Body of pancreas (tissue), 4 donors: ENCODE measurements at regions not wholly inside any gene's neighbourhood (a gene's known extent, or its start where the extent isn't known, plus 50 kb on each side); places are given as distances from the start of the nearest gene placed in this dataset.

ENCODE experiments used
- CTCF ChIP-seq, 7 experiments: fragments of 450-650 bp in 4 of 7; fragments of 200-600 bp in 3 of 7; sonication (generic) in 3 of 7; IDR thresholded peaks; one replicate each; pipeline ENCODE4 v1.5.1; 2016 to 2019; ENCODE audit warnings: antibody characterized with exemption in 7 of 7
- POLR2A ChIP-seq, 3 donors: fragments of 450-650 bp; IDR thresholded peaks; one replicate each; pipeline ENCODE4 v1.6.1; 2016; ENCODE audit warnings: antibody characterized with exemption in 3 of 3, mild to moderate bottlenecking in 2 of 3

DNA sequence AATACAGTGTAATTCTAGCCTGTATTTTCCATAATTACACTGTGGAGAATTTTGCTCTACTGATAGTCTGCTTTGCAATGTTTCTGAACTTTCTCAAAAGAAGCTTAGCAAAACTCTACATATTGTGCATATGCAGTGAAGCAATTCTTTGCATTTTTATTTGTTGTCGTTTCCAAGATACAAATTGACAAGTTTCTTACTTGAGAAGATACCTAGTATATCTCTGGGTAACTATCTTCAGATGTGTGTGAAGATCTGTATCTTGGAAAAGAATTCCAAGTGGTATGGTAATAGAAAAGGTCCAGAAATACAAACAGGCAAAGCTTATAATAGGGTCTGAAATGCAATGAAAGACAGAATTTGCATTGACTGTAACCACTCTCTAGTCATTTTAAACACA, 1119.8 kb upstream of the INTU start:
- TF ChIP-seq POLR2A (IDR thresholded peaks at IDR 0.05): no peak
- TF ChIP-seq CTCF (IDR thresholded peaks at IDR 0.05): no peak
